ENCODE measurements at regions not wholly inside any gene's neighbourhood (a gene's known extent, or its start where the extent isn't known, plus 50 kb on each side); places are given as distances from the start of the nearest gene placed in this dataset.

- TF ChIP-seq CTCF (IDR thresholded peaks at IDR 0.05; ENCODE audit: unreplicated experiment): no peak
- no peak overlapping the region for H3K4me3 Mint-ChIP-seq (ENCODE audit: low read depth)
- no peaks in the 10 kb centered on the region for H3K4me1 Mint-ChIP-seq (ENCODE audit: low read depth)
- no peak for DNase-seq (ENCODE audit: low spot score, unreplicated experiment)
- H3K27ac Mint-ChIP-seq: no peak overlapping the region
- H3K27me3 Mint-ChIP-seq: no peaks in the 10 kb centered on the region
- no peaks in the 10 kb centered on the region for H3K36me3 Mint-ChIP-seq (ENCODE audit: insufficient read depth)
- H3K9me3 Mint-ChIP-seq (ENCODE audit: low read depth): no peaks in the 10 kb centered on the region
Observed at GRCh38 chr1:104761961-104762570, 1012.4 kb downstream of the AMY1C start.

GRCh38 chr1:104765085-104765484 lies 1015.4 kb downstream of the AMY1C start:
- DNase-seq (ENCODE audit: low spot score, unreplicated experiment): no peak
- no peaks in the 10 kb centered on the region for H3K4me1 Mint-ChIP-seq (ENCODE audit: low read depth)
- no peaks in the 10 kb centered on the region for H3K9me3 Mint-ChIP-seq (ENCODE audit: low read depth)
- H3K36me3 Mint-ChIP-seq (ENCODE audit: insufficient read depth): no peaks in the 10 kb centered on the region
- TF ChIP-seq CTCF (IDR thresholded peaks at IDR 0.05; ENCODE audit: unreplicated experiment): no peak
- H3K27ac Mint-ChIP-seq: no peak overlapping the region
- H3K27me3 Mint-ChIP-seq: no peaks in the 10 kb centered on the region
- no peak overlapping the region for H3K4me3 Mint-ChIP-seq (ENCODE audit: low read depth)

GRCh38 chr1:104768466-104768865 lies 1018.8 kb downstream of the AMY1C start:
- no peak overlapping the region for H3K27ac Mint-ChIP-seq
- no peaks in the 10 kb centered on the region for H3K4me1 Mint-ChIP-seq (ENCODE audit: low read depth)
- no peaks in the 10 kb centered on the region for H3K27me3 Mint-ChIP-seq
- no peaks in the 10 kb centered on the region for H3K9me3 Mint-ChIP-seq (ENCODE audit: low read depth)
- no peak for DNase-seq (ENCODE audit: low spot score, unreplicated experiment)
- no peak overlapping the region for H3K4me3 Mint-ChIP-seq (ENCODE audit: low read depth)
- no peak for TF ChIP-seq CTCF (IDR thresholded peaks at IDR 0.05; ENCODE audit: unreplicated experiment)
- no peaks in the 10 kb centered on the region for H3K36me3 Mint-ChIP-seq (ENCODE audit: insufficient read depth)

GRCh38 chr1:104780470-104781078 lies 1030.9 kb downstream of the AMY1C start:
- Mint-ChIP-seq H3K9me3 (ENCODE audit: low read depth) (no peaks in the 10 kb centered on the region), H3K27ac (no peak overlapping the region), H3K36me3 (ENCODE audit: insufficient read depth) (no peaks in the 10 kb centered on the region), H3K4me1 (ENCODE audit: low read depth) (no peaks in the 10 kb centered on the region), H3K4me3 (ENCODE audit: low read depth) (no peak overlapping the region), H3K27me3 (no peaks in the 10 kb centered on the region)
- no peak for DNase-seq (ENCODE audit: low spot score, unreplicated experiment)
- peak; percentile 93 for TF ChIP-seq CTCF (IDR thresholded peaks at IDR 0.05; ENCODE audit: unreplicated experiment)

GRCh38 chr1:104785575-104786187 lies 1036.0 kb downstream of the AMY1C start:
- H3K4me3 Mint-ChIP-seq (ENCODE audit: low read depth): no peak overlapping the region
- no peaks in the 10 kb centered on the region for H3K9me3 Mint-ChIP-seq (ENCODE audit: low read depth)
- no peak for TF ChIP-seq CTCF (IDR thresholded peaks at IDR 0.05; ENCODE audit: unreplicated experiment)
- no peaks in the 10 kb centered on the region for H3K36me3 Mint-ChIP-seq (ENCODE audit: insufficient read depth)
- H3K27me3 Mint-ChIP-seq: no peaks in the 10 kb centered on the region
- no peak overlapping the region for H3K27ac Mint-ChIP-seq
- H3K4me1 Mint-ChIP-seq (ENCODE audit: low read depth): no peaks in the 10 kb centered on the region
- DNase-seq (ENCODE audit: low spot score, unreplicated experiment): no peak

All from progenitor cell of endocrine pancreas (in vitro differentiated cells).